ENCODE measurements at regions not wholly inside any gene's neighbourhood (a gene's known extent, or its start where the extent isn't known, plus 50 kb on each side); places are given as distances from the start of the nearest gene placed in this dataset.

DNA sequence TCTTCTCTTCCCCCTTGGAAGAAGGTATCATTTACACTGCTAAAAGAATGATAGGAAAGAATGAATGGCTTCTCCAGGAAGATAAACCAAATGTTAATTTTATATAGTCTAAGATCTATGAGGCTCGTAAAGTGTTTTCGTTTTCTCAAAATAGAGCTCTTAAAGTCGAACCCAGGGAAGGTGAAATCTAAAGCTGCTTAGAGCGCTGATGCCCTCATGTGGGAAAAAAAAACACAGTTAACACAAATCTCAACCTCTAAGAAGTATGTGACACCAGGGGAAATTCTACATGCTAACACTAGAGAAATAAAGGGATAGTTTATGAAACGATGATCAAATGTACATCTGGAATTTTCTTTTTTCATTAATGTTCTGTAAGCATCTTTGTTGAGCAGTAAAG, 257.9 kb downstream of the RASEF start:
- DNase-seq (ENCODE audit: low read depth) = no peak
- H3K4me3 ChIP-seq (ENCODE audit: low read length) = no peak overlapping the region
- TF ChIP-seq CTCF (IDR thresholded peaks at IDR 0.05; ENCODE audit: insufficient read depth, low read depth, low read length, missing control alignments) = no peak

DNA sequence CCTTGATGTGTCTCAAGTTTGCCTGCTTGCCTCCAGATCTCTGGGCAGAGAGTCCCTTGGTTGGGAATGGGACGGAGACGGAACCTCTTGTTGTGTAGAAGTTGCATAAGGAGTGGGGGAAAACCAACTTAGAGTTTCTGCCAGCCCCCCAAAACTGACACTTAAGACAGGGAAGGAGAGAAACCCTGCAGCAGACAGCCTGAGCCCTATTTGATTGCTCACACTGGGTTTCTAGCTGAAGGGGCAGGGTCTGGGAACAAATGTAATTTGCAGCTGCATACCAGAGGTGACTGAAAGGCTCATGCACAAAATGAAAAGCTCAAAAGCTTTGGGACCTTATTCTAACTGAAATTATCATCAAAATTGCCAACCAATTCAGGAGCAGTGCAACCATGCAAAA, 254.5 kb downstream of the RASEF start:
- DNase-seq (ENCODE audit: low read depth) = no peak
- no peak overlapping the region for H3K4me3 ChIP-seq (ENCODE audit: low read length)
- no peak for TF ChIP-seq CTCF (IDR thresholded peaks at IDR 0.05; ENCODE audit: insufficient read depth, low read depth, low read length, missing control alignments)

DNA sequence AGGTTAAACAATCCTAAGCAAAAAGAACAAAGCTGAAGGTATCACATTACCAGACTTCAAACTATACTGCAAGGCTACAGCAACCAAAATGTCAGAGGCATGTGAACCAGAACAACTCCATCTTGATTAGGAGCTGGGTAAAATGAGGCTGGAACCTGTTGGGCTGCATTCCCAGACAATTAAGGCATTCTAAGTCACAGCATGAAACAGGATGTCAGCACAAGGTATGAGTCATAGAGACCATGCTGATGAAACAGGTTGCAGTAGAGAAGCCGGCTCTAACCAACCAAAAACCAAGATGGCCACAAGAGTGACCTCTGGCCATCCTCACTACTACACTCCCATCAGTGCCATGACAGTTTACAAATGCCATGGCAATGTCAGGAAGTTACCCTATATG, 252.0 kb downstream of the RASEF start:
- DNase-seq (ENCODE audit: low read depth) = peak; percentile 95
- no peak overlapping the region for H3K4me3 ChIP-seq (ENCODE audit: low read length)
- TF ChIP-seq CTCF (IDR thresholded peaks at IDR 0.05; ENCODE audit: insufficient read depth, low read depth, low read length, missing control alignments) = no peak

DNA sequence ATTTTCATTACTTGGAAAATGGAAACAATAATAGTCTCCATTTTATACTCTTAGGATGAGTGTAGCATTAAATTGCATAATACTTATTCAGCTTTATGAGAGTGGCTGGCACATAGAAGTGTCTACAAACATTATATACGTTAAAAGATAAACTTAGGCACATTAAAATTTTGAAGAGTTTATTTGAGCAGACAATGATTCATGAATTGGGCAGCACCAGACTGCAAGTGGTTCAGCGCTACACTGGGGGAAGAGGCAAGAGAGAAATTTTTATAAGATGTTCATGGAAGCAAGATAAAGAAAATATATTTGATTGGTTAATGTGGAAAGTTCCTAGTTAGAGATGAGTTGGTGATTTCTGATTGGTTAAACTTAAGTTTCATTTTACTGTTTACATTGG, 243.7 kb downstream of the RASEF start:
- no peak for DNase-seq (ENCODE audit: low read depth)
- no peak overlapping the region for H3K4me3 ChIP-seq (ENCODE audit: low read length)
- no peak for TF ChIP-seq CTCF (IDR thresholded peaks at IDR 0.05; ENCODE audit: insufficient read depth, low read depth, low read length, missing control alignments)

GRCh38 chr9:82820186-82820585, 242.8 kb downstream of the RASEF start:
- H3K4me3 ChIP-seq (ENCODE audit: low read length) = no peak overlapping the region
- no peak for DNase-seq (ENCODE audit: low read depth)
- no peak for TF ChIP-seq CTCF (IDR thresholded peaks at IDR 0.05; ENCODE audit: insufficient read depth, low read depth, low read length, missing control alignments)

- no peak for TF ChIP-seq CTCF (IDR thresholded peaks at IDR 0.05; ENCODE audit: insufficient read depth, low read depth, low read length, missing control alignments)
- peak; percentile 45 for DNase-seq (ENCODE audit: low read depth)
- H3K4me3 ChIP-seq (ENCODE audit: low read length) = no peak overlapping the region
These were observed 233.1 kb downstream of the RASEF start for GRCh38 chr9:82829818-82830217.

GRCh38 chr9:82865524-82865923, 197.4 kb downstream of the RASEF start:
- H3K4me3 ChIP-seq (ENCODE audit: low read length) = no peak overlapping the region
- no peak for TF ChIP-seq CTCF (IDR thresholded peaks at IDR 0.05; ENCODE audit: insufficient read depth, low read depth, low read length, missing control alignments)
- DNase-seq (ENCODE audit: low read depth) = no peak

Measured in epithelial cell of esophagus (primary cell).